HEK293T (cell line): ENCODE measurements at regions not wholly inside any gene's neighbourhood (a gene's known extent, or its start where the extent isn't known, plus 50 kb on each side); places are given as distances from the start of the nearest gene placed in this dataset.

Experiments
- ARNT ChIP-seq: fragments of 450-650 bp; IDR thresholded peaks from 2 replicates; pipeline ENCODE4 v1.6.1; 2017; ENCODE audit warnings: mild to moderate bottlenecking
- ELF4 ChIP-seq: fragments of 450-650 bp; IDR thresholded peaks from 2 replicates; pipeline ENCODE4 v1.6.1; 2017; ENCODE audit warnings: antibody characterized with exemption
- FOXA1 ChIP-seq: fragments of 450-650 bp; IDR thresholded peaks from 2 replicates; pipeline ENCODE4 v1.6.1; 2016; ENCODE audit warnings: mild to moderate bottlenecking
- FOXK2 ChIP-seq: fragments of 450-650 bp; IDR thresholded peaks from 2 replicates; pipeline ENCODE4 v1.6.1; 2016; ENCODE audit warnings: mild to moderate bottlenecking
- FOXM1 ChIP-seq: fragments of 450-650 bp; IDR thresholded peaks from 2 replicates; pipeline ENCODE4 v1.6.1; 2017; ENCODE audit warnings: mild to moderate bottlenecking, borderline replicate concordance
- HDGF ChIP-seq: fragments of 450-650 bp; IDR thresholded peaks from 2 replicates; pipeline ENCODE4 v1.6.1; 2017; ENCODE audit warnings: antibody characterized with exemption, borderline replicate concordance
- L3MBTL2 ChIP-seq: fragments of 450-650 bp; conservative IDR thresholded peaks from 2 replicates; pipeline ENCODE4 v1.6.1; 2016; ENCODE audit warnings: mild to moderate bottlenecking
- NFRKB ChIP-seq: fragments of 450-650 bp; IDR thresholded peaks from 2 replicates; pipeline ENCODE4 v1.6.1; 2016; ENCODE audit warnings: mild to moderate bottlenecking, moderate library complexity
- SP1 ChIP-seq: fragments of 450-650 bp; IDR thresholded peaks from 2 replicates; pipeline ENCODE4 v1.6.1; 2017
- SUZ12 ChIP-seq: fragments of 450-650 bp; IDR thresholded peaks from 2 replicates; pipeline ENCODE4 v1.6.1; 2016; ENCODE audit warnings: mild to moderate bottlenecking
- TF ChIP-seq, protein P1 (sequence below): fragments of 450-650 bp; IDR thresholded peaks from 2 replicates; pipeline ENCODE4 v1.6.1; 2016

GRCh38 chr18:34342960-34343359 is 118.2 kb upstream of the NOL4 start:
- no peak for TF ChIP-seq SP1
- TF ChIP-seq, protein P1, sequence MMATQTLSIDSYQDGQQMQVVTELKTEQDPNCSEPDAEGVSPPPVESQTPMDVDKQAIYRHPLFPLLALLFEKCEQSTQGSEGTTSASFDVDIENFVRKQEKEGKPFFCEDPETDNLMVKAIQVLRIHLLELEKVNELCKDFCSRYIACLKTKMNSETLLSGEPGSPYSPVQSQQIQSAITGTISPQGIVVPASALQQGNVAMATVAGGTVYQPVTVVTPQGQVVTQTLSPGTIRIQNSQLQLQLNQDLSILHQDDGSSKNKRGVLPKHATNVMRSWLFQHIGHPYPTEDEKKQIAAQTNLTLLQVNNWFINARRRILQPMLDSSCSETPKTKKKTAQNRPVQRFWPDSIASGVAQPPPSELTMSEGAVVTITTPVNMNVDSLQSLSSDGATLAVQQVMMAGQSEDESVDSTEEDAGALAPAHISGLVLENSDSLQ: no peak
- TF ChIP-seq FOXA1: no peak
- TF ChIP-seq FOXM1: no peak
- TF ChIP-seq ELF4: no peak
- no peak for TF ChIP-seq ARNT
- TF ChIP-seq NFRKB: no peak
- TF ChIP-seq SUZ12: no peak
- no peak for TF ChIP-seq FOXK2
- TF ChIP-seq L3MBTL2: no peak
- no peak for TF ChIP-seq HDGF
